ENCODE measurements at regions not wholly inside any gene's neighbourhood (a gene's known extent, or its start where the extent isn't known, plus 50 kb on each side); places are given as distances from the start of the nearest gene placed in this dataset.

DNA sequence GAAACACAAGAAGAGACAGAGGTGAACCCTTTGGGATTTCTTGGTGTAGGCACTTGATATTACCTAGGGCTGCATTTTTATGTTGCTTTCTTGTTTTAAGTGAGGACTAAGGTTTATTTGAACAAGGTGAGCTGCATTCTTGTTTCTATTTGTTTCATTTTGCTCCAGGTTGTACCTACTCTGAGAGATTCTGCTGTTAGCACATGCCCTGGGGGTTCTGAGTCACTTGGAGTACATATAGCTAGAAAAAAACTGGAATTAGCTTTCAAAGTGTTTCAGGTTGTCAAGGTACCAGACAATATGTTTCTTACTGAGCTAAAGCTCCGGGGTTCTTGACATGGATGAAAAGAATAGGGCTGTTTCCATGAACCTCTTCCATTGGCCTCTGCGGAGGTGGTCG lies 299.4 kb downstream of the ICE1 start:
- Histone ChIP-seq H3K27me3 (ENCODE audit: insufficient read depth, low read length) (no peaks in the 10 kb centered on the region), H4K91ac (ENCODE audit: insufficient read length, low read depth, low read length) (no peak overlapping the region), H2AK5ac (ENCODE audit: insufficient read length, low read length) (no peak overlapping the region), H2BK20ac (ENCODE audit: low read depth, low read length, poor library complexity, severe bottlenecking) (no peak overlapping the region), H3K9ac (ENCODE audit: extremely low read depth, insufficient read length, low read length) (no peak overlapping the region), H2BK5ac (ENCODE audit: insufficient read length, low read length) (no peak overlapping the region), H3K14ac (ENCODE audit: insufficient read depth, low read length) (no peak overlapping the region), H3K18ac (ENCODE audit: insufficient read length, low read depth, low read length) (no peak overlapping the region), H4K5ac (ENCODE audit: insufficient read length, low read depth, low read length) (no peak overlapping the region), H3K27ac (ENCODE audit: insufficient read length, low read depth, low read length) (no peak overlapping the region), H3K56ac (ENCODE audit: insufficient read length, low read depth, low read length) (no peak overlapping the region), H4K8ac (replicated peaks; ENCODE audit: insufficient read length, low read depth, low read length) (no peak overlapping the region), H3K4me2 (ENCODE audit: insufficient read depth, insufficient read length, low read length) (no peak overlapping the region), H3K79me1 (ENCODE audit: insufficient read depth, low read depth, low read length, poor library complexity, severe bottlenecking) (no peaks in the 10 kb centered on the region), H3K4ac (ENCODE audit: low read depth, low read length) (no peak overlapping the region), H3K79me2 (ENCODE audit: insufficient read depth, low read length) (no peaks in the 10 kb centered on the region), H3T11ph (ENCODE audit: low read length) (no peak overlapping the region), H2BK15ac (ENCODE audit: low read depth, low read length) (no peak overlapping the region), H2BK12ac (ENCODE audit: insufficient read length, low read depth, low read length) (no peak overlapping the region), H2AFZ (ENCODE audit: low read length) (no peak overlapping the region), H2BK120ac (ENCODE audit: low read depth, low read length, poor library complexity, severe bottlenecking) (no peak overlapping the region), H4K20me1 (ENCODE audit: control insufficient read depth, insufficient read depth, insufficient read length) (no peaks in the 10 kb centered on the region), H3K23ac (ENCODE audit: insufficient read length, low read depth, low read length) (no peak overlapping the region), H3K23me2 (ENCODE audit: insufficient read length, low read depth, low read length, poor library complexity, severe bottlenecking) (no peaks in the 10 kb centered on the region), H3K4me1 (ENCODE audit: insufficient read depth, low read length) (no peaks in the 10 kb centered on the region), H3K9me3 (ENCODE audit: control insufficient read depth, low read depth, low read length) (no peaks in the 10 kb centered on the region)
- no CpG with 5 or more reads among the region's 3 CpGs for WGBS (ENCODE audit: extremely low coverage, insufficient read length, low lambda C conversion rate)
- Mint-ChIP-seq H3K27me3 (ENCODE audit: low read depth) (no peaks in the 10 kb centered on the region; the same call in 1 of the 2 replicates), H3K36me3 (ENCODE audit: insufficient read depth in 1 of 3, low read depth in 3 of 3) (peaks cover 9 to 12% (median 9%) of the 10 kb centered on the region in 3 experiments; a peak in 6 of 7 replicates), H3K27ac (no peak overlapping the region), H3K4me3 (no peak overlapping the region), H3K4me1 (no peaks in the 10 kb centered on the region), H3K9me3 (peaks cover 11 to 15% of the 10 kb centered on the region in 2 experiments; a peak in 4 of 5 replicates)
- DNase-seq = no peak
- TF ChIP-seq, protein P1, sequence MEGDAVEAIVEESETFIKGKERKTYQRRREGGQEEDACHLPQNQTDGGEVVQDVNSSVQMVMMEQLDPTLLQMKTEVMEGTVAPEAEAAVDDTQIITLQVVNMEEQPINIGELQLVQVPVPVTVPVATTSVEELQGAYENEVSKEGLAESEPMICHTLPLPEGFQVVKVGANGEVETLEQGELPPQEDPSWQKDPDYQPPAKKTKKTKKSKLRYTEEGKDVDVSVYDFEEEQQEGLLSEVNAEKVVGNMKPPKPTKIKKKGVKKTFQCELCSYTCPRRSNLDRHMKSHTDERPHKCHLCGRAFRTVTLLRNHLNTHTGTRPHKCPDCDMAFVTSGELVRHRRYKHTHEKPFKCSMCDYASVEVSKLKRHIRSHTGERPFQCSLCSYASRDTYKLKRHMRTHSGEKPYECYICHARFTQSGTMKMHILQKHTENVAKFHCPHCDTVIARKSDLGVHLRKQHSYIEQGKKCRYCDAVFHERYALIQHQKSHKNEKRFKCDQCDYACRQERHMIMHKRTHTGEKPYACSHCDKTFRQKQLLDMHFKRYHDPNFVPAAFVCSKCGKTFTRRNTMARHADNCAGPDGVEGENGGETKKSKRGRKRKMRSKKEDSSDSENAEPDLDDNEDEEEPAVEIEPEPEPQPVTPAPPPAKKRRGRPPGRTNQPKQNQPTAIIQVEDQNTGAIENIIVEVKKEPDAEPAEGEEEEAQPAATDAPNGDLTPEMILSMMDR (conservative IDR thresholded peaks at IDR 0.05) = no peak
